ENCODE measurements at regions not wholly inside any gene's neighbourhood (a gene's known extent, or its start where the extent isn't known, plus 50 kb on each side); places are given as distances from the start of the nearest gene placed in this dataset.
A peak's percentile ranks its signal among the peaks of the same experiment; 100 is the strongest.

DNA sequence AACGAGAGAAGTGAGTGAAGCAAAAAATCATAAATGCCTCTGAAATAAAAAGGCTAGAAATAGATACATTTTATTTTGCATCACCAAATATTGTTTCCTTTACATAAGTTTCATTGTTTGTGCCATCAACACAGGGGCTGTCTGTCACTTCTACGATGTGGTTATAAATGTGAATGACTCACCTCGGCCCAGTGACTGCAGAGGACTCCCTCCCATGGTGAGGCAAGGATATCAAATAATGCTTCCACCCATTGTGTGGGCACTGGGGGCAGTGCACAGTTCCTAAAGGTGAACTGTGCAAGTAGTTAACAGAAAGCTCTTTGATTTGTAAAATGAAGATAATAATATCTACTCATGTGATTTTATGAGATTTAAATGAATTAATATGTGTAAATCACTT, 230.3 kb upstream of the NEIL3 start:
- Histone ChIP-seq H3K9me3 (ENCODE audit: low read depth, low read length) (no peaks in the 10 kb centered on the region), H3K27me3 (ENCODE audit: insufficient read depth, low read length) (no peaks in the 10 kb centered on the region), H3K4me2 (ENCODE audit: insufficient read depth, low read length) (no peak overlapping the region), H3K4me1 (ENCODE audit: insufficient read depth, low read length) (no peaks in the 10 kb centered on the region), H2AFZ (ENCODE audit: low read length) (no peak overlapping the region), H3K27ac (ENCODE audit: low read depth, low read length) (no peak overlapping the region), H3K79me2 (ENCODE audit: insufficient read depth, low read length) (no peaks in the 10 kb centered on the region), H3K36me3 (ENCODE audit: insufficient read depth, low read length) (no peaks in the 10 kb centered on the region), H4K20me1 (ENCODE audit: insufficient read depth, low read length) (no peaks in the 10 kb centered on the region), H3K4me3 (ENCODE audit: insufficient read depth, low read length) (no peak overlapping the region)
- DNase-seq (ENCODE audit: insufficient read length, low spot score, missing footprints): no peak
- no peak for TF ChIP-seq CTCF (IDR thresholded peaks at IDR 0.05; ENCODE audit: extremely low read depth, low read depth, low read length)

GRCh38 chr4:177080388-177080787, 229.3 kb upstream of the NEIL3 start:
- Histone ChIP-seq H3K4me2 (ENCODE audit: insufficient read depth, low read length) (no peak overlapping the region), H3K4me3 (ENCODE audit: insufficient read depth, low read length) (no peak overlapping the region), H3K36me3 (ENCODE audit: insufficient read depth, low read length) (no peaks in the 10 kb centered on the region), H3K4me1 (ENCODE audit: insufficient read depth, low read length) (no peaks in the 10 kb centered on the region), H3K79me2 (ENCODE audit: insufficient read depth, low read length) (no peaks in the 10 kb centered on the region), H3K27me3 (ENCODE audit: insufficient read depth, low read length) (no peaks in the 10 kb centered on the region), H3K9me3 (ENCODE audit: low read depth, low read length) (no peaks in the 10 kb centered on the region), H3K27ac (ENCODE audit: low read depth, low read length) (no peak overlapping the region), H2AFZ (ENCODE audit: low read length) (peak overlapping the region; percentile 66), H4K20me1 (ENCODE audit: insufficient read depth, low read length) (no peaks in the 10 kb centered on the region)
- no peak for TF ChIP-seq CTCF (IDR thresholded peaks at IDR 0.05; ENCODE audit: extremely low read depth, low read depth, low read length)
- no peak for DNase-seq (ENCODE audit: insufficient read length, low spot score, missing footprints)

- Histone ChIP-seq H4K20me1 (ENCODE audit: insufficient read depth, low read length) (no peaks in the 10 kb centered on the region), H3K79me2 (ENCODE audit: insufficient read depth, low read length) (no peaks in the 10 kb centered on the region), H3K27me3 (ENCODE audit: insufficient read depth, low read length) (no peaks in the 10 kb centered on the region), H3K27ac (ENCODE audit: low read depth, low read length) (no peak overlapping the region), H3K36me3 (ENCODE audit: insufficient read depth, low read length) (no peaks in the 10 kb centered on the region), H3K4me3 (ENCODE audit: insufficient read depth, low read length) (no peak overlapping the region), H3K4me2 (ENCODE audit: insufficient read depth, low read length) (no peak overlapping the region), H3K4me1 (ENCODE audit: insufficient read depth, low read length) (no peaks in the 10 kb centered on the region), H3K9me3 (ENCODE audit: low read depth, low read length) (no peaks in the 10 kb centered on the region), H2AFZ (ENCODE audit: low read length) (no peak overlapping the region)
- DNase-seq (ENCODE audit: insufficient read length, low spot score, missing footprints): no peak
- TF ChIP-seq CTCF (IDR thresholded peaks at IDR 0.05; ENCODE audit: extremely low read depth, low read depth, low read length): no peak
Observed at GRCh38 chr4:177087060-177087459, 222.6 kb upstream of the NEIL3 start.

GRCh38 chr4:177087499-177087898, 222.2 kb upstream of the NEIL3 start:
- no peak overlapping the region for H3K4me3 ChIP-seq (ENCODE audit: insufficient read depth, low read length)
- H4K20me1 ChIP-seq (ENCODE audit: insufficient read depth, low read length): no peaks in the 10 kb centered on the region
- H3K27me3 ChIP-seq (ENCODE audit: insufficient read depth, low read length): no peaks in the 10 kb centered on the region
- no peaks in the 10 kb centered on the region for H3K36me3 ChIP-seq (ENCODE audit: insufficient read depth, low read length)
- no peaks in the 10 kb centered on the region for H3K9me3 ChIP-seq (ENCODE audit: low read depth, low read length)
- no peak overlapping the region for H3K4me2 ChIP-seq (ENCODE audit: insufficient read depth, low read length)
- DNase-seq (ENCODE audit: insufficient read length, low spot score, missing footprints): no peak
- TF ChIP-seq CTCF (IDR thresholded peaks at IDR 0.05; ENCODE audit: extremely low read depth, low read depth, low read length): no peak
- H3K79me2 ChIP-seq (ENCODE audit: insufficient read depth, low read length): no peaks in the 10 kb centered on the region
- no peak overlapping the region for H2AFZ ChIP-seq (ENCODE audit: low read length)
- no peaks in the 10 kb centered on the region for H3K4me1 ChIP-seq (ENCODE audit: insufficient read depth, low read length)
- H3K27ac ChIP-seq (ENCODE audit: low read depth, low read length): no peak overlapping the region
